Body of pancreas (tissue), 4 donors: ENCODE measurements at regions not wholly inside any gene's neighbourhood (a gene's known extent, or its start where the extent isn't known, plus 50 kb on each side); places are given as distances from the start of the nearest gene placed in this dataset.

Experiments used
- POLR2A ChIP-seq, 3 donors: fragments of 450-650 bp; IDR thresholded peaks; one replicate each; pipeline ENCODE4 v1.6.1; 2016; ENCODE audit warnings: antibody characterized with exemption in 3 of 3, mild to moderate bottlenecking in 2 of 3
- TF ChIP-seq, protein P1 (sequence below), 7 experiments: fragments of 450-650 bp in 4 of 7; fragments of 200-600 bp in 3 of 7; sonication (generic) in 3 of 7; IDR thresholded peaks; one replicate each; pipeline ENCODE4 v1.5.1; 2016 to 2019; ENCODE audit warnings: antibody characterized with exemption in 7 of 7

DNA sequence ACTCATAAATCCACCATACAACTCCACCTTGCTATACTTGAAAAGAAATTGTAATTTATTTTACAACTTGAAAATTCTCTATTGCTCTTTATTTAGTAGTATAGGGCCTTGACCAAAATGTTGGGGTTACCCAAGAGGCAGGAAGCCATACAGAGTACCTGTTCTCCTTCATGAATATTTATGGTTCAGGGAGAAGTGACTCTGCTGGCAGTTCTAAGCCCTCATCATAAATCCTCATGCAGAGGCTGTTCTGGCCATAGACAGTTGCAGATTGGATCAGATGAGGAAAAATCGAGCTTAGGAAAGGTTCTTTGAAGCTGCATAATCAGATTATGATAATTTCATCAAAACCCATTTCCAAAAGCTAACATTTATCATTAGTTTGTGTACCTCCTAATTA lies 449.4 kb upstream of the TENM4 start:
- TF ChIP-seq, protein P1, sequence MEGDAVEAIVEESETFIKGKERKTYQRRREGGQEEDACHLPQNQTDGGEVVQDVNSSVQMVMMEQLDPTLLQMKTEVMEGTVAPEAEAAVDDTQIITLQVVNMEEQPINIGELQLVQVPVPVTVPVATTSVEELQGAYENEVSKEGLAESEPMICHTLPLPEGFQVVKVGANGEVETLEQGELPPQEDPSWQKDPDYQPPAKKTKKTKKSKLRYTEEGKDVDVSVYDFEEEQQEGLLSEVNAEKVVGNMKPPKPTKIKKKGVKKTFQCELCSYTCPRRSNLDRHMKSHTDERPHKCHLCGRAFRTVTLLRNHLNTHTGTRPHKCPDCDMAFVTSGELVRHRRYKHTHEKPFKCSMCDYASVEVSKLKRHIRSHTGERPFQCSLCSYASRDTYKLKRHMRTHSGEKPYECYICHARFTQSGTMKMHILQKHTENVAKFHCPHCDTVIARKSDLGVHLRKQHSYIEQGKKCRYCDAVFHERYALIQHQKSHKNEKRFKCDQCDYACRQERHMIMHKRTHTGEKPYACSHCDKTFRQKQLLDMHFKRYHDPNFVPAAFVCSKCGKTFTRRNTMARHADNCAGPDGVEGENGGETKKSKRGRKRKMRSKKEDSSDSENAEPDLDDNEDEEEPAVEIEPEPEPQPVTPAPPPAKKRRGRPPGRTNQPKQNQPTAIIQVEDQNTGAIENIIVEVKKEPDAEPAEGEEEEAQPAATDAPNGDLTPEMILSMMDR (IDR thresholded peaks at IDR 0.05), result no peak
- no peak for TF ChIP-seq POLR2A (IDR thresholded peaks at IDR 0.05)
